Adrenal gland (tissue), 9 donors: ENCODE measurements at regions not wholly inside any gene's neighbourhood (a gene's known extent, or its start where the extent isn't known, plus 50 kb on each side); places are given as distances from the start of the nearest gene placed in this dataset.

ENCODE experiments used
- DNase-seq, 7 donors: peaks; one replicate each; pipeline ENCODE4 v3.0.0-alpha.2; 2019 to 2020
- H3K27ac ChIP-seq, 5 donors: fragments of 200-600 bp; sonication (generic) in 4 of 5; 1 replicate in 3 of 5; 2 replicates in 2 of 5; pipeline versions ENCODE4 v1.5.1 to v1.8.0; 2016 to 2020; ENCODE audit warnings: mild to moderate bottlenecking in 1 of 5
- H3K27me3 ChIP-seq: fragments of 200-600 bp; 2 replicates; pipeline ENCODE4 v1.8.0; 2021
- H3K36me3 ChIP-seq, 2 donors: fragments of 200-600 bp; replicated peaks in 1 of 2; 1 replicate in 1 of 2; 2 replicates in 1 of 2; pipeline versions ENCODE4 v1.5.1 to v1.8.0; 2018 to 2022
- H3K4me1 ChIP-seq, 2 donors: fragments of 200-600 bp; replicated peaks in 1 of 2; 1 replicate in 1 of 2; 2 replicates in 1 of 2; pipeline versions ENCODE4 v1.5.1 to v1.8.0; 2018 to 2021
- H3K4me3 ChIP-seq, 4 donors: fragments of 200-600 bp; sonication (generic) in 3 of 4; one replicate each; pipeline ENCODE4 v1.5.1; 2016 to 2018
- H3K9me3 ChIP-seq, 3 donors: fragments of 200-600 bp; sonication (generic) in 1 of 3; replicated peaks in 1 of 3; 1 replicate in 2 of 3; 2 replicates in 1 of 3; pipeline versions ENCODE4 v1.5.1 to v1.8.0; 2016 to 2021
- POLR2A ChIP-seq, 2 donors: fragments of 450-650 bp; IDR thresholded peaks; one replicate each; pipeline ENCODE4 v1.6.1; 2017; ENCODE audit warnings: antibody characterized with exemption in 2 of 2, mild to moderate bottlenecking in 2 of 2, moderate library complexity in 1 of 2
- WGBS, 4 donors: extraction: QIAGEN DNeasy Blood & Tissue Kit in 2 of 4; methylation state at CpG; one replicate each; pipeline versions ENCODE4 v1.1.5 to v1.1.7; 2013 to 2017; 5-methylcytosine and 5-hydroxymethylcytosine counted together
- intact Hi-C, 2 donors: fragments of 100-400 bp; cut with DNase I; formaldehyde crosslinking; loops; one replicate each; pipeline versions ENCODE4 v1.14.1 to v1.15.0; 2022 to 2023
- TF ChIP-seq, protein P1 (sequence below), 6 experiments: fragments of 450-650 bp in 4 of 6; fragments of 200-600 bp in 2 of 6; sonication (generic) in 1 of 6; IDR thresholded peaks; 1 replicate in 5 of 6; 2 replicates in 1 of 6; pipeline versions ENCODE4 v1.5.1 to v1.8.0; 2016 to 2021; ENCODE audit warnings: antibody characterized with exemption in 6 of 6, mild to moderate bottlenecking in 2 of 6, moderate library complexity in 1 of 6
- donor health status: healthy with polysubstance abuse.
- donor health status: Bipolar disorder and iron deficiency.
- donor health status: DM: yes; HTN: yes; CAD: no.
- donor health status: DM: no; HTN: no; CAD: no.
- donor health status: DM: no; HTN: no; CAD: no.

GRCh38 chr21:25254491-25255174, 352.6 kb downstream of the MRPL39 start:
- Histone ChIP-seq H3K36me3 (no peaks in the 10 kb centered on the region), H3K4me1 (no peaks in the 10 kb centered on the region), H3K27ac (no peak overlapping the region), H3K4me3 (no peak overlapping the region), H3K27me3 (no peaks in the 10 kb centered on the region), H3K9me3 (no peaks in the 10 kb centered on the region)
- intact Hi-C loops, result no loop called here
- no peak for TF ChIP-seq POLR2A (IDR thresholded peaks at IDR 0.05)
- TF ChIP-seq, protein P1, sequence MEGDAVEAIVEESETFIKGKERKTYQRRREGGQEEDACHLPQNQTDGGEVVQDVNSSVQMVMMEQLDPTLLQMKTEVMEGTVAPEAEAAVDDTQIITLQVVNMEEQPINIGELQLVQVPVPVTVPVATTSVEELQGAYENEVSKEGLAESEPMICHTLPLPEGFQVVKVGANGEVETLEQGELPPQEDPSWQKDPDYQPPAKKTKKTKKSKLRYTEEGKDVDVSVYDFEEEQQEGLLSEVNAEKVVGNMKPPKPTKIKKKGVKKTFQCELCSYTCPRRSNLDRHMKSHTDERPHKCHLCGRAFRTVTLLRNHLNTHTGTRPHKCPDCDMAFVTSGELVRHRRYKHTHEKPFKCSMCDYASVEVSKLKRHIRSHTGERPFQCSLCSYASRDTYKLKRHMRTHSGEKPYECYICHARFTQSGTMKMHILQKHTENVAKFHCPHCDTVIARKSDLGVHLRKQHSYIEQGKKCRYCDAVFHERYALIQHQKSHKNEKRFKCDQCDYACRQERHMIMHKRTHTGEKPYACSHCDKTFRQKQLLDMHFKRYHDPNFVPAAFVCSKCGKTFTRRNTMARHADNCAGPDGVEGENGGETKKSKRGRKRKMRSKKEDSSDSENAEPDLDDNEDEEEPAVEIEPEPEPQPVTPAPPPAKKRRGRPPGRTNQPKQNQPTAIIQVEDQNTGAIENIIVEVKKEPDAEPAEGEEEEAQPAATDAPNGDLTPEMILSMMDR (IDR thresholded peaks at IDR 0.05), result no peak
- 86 to 91% (median 89%) methylated on average over 5 of the region's 5 CpGs for WGBS, 4 donors
- DNase-seq, result no peak

DNA sequence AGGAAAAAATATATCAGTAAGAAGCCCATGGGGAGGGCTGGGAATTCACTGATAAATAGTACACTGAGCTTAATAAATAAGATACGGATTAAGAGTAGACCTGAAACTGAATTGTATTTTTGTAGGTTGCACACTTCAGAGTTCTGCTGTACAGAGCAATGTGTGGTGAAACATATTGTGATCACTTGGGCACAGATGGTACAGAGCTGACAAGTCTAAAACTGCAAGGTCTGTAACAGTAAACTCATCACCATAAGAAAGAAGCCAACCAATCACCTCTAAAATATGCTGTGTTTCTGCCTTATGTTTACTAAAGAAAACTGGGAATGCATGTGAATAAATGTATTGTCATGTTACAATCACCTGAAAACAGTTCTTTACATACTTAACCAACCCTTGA, 360.7 kb downstream of the MRPL39 start:
- DNase-seq, result no peak
- Histone ChIP-seq H3K4me3 (no peak overlapping the region), H3K4me1 (no peaks in the 10 kb centered on the region), H3K27me3 (no peaks in the 10 kb centered on the region), H3K9me3 (no peaks in the 10 kb centered on the region), H3K27ac (no peak overlapping the region), H3K36me3 (no peaks in the 10 kb centered on the region)
- TF ChIP-seq, protein P1 (IDR thresholded peaks at IDR 0.05), result no peak
- no peak for TF ChIP-seq POLR2A (IDR thresholded peaks at IDR 0.05)
- intact Hi-C loops, result no loop called here
- WGBS, 4 donors, result 67 to 85% (median 78%) methylated on average over 1 of the region's 1 CpG

- Histone ChIP-seq H3K4me1 (no peaks in the 10 kb centered on the region), H3K4me3 (no peak overlapping the region), H3K9me3 (no peaks in the 10 kb centered on the region), H3K36me3 (no peaks in the 10 kb centered on the region), H3K27me3 (no peaks in the 10 kb centered on the region), H3K27ac (no peak overlapping the region)
- intact Hi-C loops, result no loop called here
- WGBS, 4 donors, result 64 to 76% (median 70%) methylated on average over 1 of the region's 1 CpG
- TF ChIP-seq POLR2A (IDR thresholded peaks at IDR 0.05), result no peak
- TF ChIP-seq, protein P1 (IDR thresholded peaks at IDR 0.05), result no peak
- no peak for DNase-seq
These were observed 362.5 kb downstream of the MRPL39 start for GRCh38 chr21:25244735-25245134.

DNA sequence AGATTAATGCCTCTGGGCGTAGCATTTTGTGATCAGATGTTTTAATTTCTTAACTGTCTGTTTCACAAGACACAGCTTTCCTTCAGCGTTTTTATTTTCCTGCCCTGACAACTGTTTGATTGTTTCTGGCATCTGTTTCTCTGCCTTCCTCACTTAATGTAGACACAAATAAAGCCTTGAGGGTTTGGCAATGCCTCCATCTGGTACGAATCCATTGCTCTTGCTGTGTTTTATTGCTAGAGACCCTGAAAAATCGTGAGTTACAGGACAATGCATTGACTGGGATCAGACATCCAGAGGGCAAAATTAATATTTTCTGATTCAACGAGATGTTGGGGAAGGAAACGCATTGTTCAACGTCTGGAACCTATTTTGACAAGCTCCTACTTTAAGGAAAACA, 363.5 kb downstream of the MRPL39 start:
- H3K27ac ChIP-seq, result no peak overlapping the region
- H3K27me3 ChIP-seq, result no peaks in the 10 kb centered on the region
- DNase-seq, result no peak
- intact Hi-C loops, result no loop called here
- no peaks in the 10 kb centered on the region for H3K4me1 ChIP-seq
- H3K4me3 ChIP-seq, result no peak overlapping the region
- no peaks in the 10 kb centered on the region for H3K36me3 ChIP-seq
- WGBS, 4 donors, result 55 to 65% (median 56%) methylated on average over 7 of the region's 7 CpGs
- TF ChIP-seq, protein P1 (IDR thresholded peaks at IDR 0.05), result no peak
- TF ChIP-seq POLR2A (IDR thresholded peaks at IDR 0.05), result no peak
- no peaks in the 10 kb centered on the region for H3K9me3 ChIP-seq
